ENCODE measurements at regions not wholly inside any gene's neighbourhood (a gene's known extent, or its start where the extent isn't known, plus 50 kb on each side); places are given as distances from the start of the nearest gene placed in this dataset.
"Not testable (repeated sequence)": the region's sequence is repeated elsewhere in the genome, so short reads cannot be mapped to it uniquely, and the experiment has no call there.

- no peak for DNase-seq
Measured at GRCh38 chr22:47624252-47625012, 862.0 kb downstream of the TBC1D22A start.

GRCh38 chr22:47623763-47624148, 861.3 kb downstream of the TBC1D22A start:
- no peak for DNase-seq

GRCh38 chr22:47623066-47623762, 860.8 kb downstream of the TBC1D22A start:
- DNase-seq, result no peak

GRCh38 chr22:47622541-47622940, 860.1 kb downstream of the TBC1D22A start:
- no peak for DNase-seq

- no peak for DNase-seq
Measured at GRCh38 chr22:47621253-47621652, 858.8 kb downstream of the TBC1D22A start.

GRCh38 chr22:47620391-47620790, 857.9 kb downstream of the TBC1D22A start:
- no peak for DNase-seq

- DNase-seq, result no peak
Measured at GRCh38 chr22:47619631-47620030, 857.2 kb downstream of the TBC1D22A start.

GRCh38 chr22:47618180-47619010, 855.9 kb downstream of the TBC1D22A start:
- no peak for DNase-seq

GRCh38 chr22:47617186-47617585, 854.7 kb downstream of the TBC1D22A start:
- no peak for DNase-seq

GRCh38 chr22:47616396-47617020, 854.1 kb downstream of the TBC1D22A start:
- DNase-seq, result no peak

GRCh38 chr22:47615051-47615450, 852.6 kb downstream of the TBC1D22A start:
- no peak for DNase-seq

GRCh38 chr22:47613606-47614350, 851.3 kb downstream of the TBC1D22A start:
- DNase-seq, result no peak

GRCh38 chr22:47613181-47613580, 850.7 kb downstream of the TBC1D22A start:
- not testable (repeated sequence) for DNase-seq

- DNase-seq, result no peak
Measured at GRCh38 chr22:47612311-47612910, 850.0 kb downstream of the TBC1D22A start.

- DNase-seq, result no peak
Measured at GRCh38 chr22:47610764-47611163, 848.3 kb downstream of the TBC1D22A start.

- no peak for DNase-seq
Measured at GRCh38 chr22:47610281-47610680, 847.8 kb downstream of the TBC1D22A start.

GRCh38 chr22:47609653-47610052, 847.2 kb downstream of the TBC1D22A start:
- no peak for DNase-seq

GRCh38 chr22:47608421-47608820, 846.0 kb downstream of the TBC1D22A start:
- DNase-seq, result no peak

- DNase-seq, result no peak
Measured at GRCh38 chr22:47607486-47607885, 845.0 kb downstream of the TBC1D22A start.

- no peak for DNase-seq
Measured at GRCh38 chr22:47606426-47606825, 844.0 kb downstream of the TBC1D22A start.

- no peak for DNase-seq
Measured at GRCh38 chr22:47605886-47606285, 843.4 kb downstream of the TBC1D22A start.

GRCh38 chr22:47605441-47605840, 843.0 kb downstream of the TBC1D22A start:
- DNase-seq, result no peak
